Gastroesophageal sphincter (tissue), 3 donors: ENCODE measurements at regions not wholly inside any gene's neighbourhood (a gene's known extent, or its start where the extent isn't known, plus 50 kb on each side); places are given as distances from the start of the nearest gene placed in this dataset.

ENCODE experiments used
- EP300 ChIP-seq: sonication (generic); formaldehyde crosslinking; IDR thresholded peaks from one replicate; pipeline ENCODE4 v1.6.1; 2017; ENCODE audit warnings: antibody characterized with exemption, mild to moderate bottlenecking
- POLR2A ChIP-seq, 2 donors: fragments of 450-650 bp; IDR thresholded peaks; one replicate each; pipeline ENCODE4 v1.6.1; 2017; ENCODE audit warnings: antibody characterized with exemption in 2 of 2, mild to moderate bottlenecking in 2 of 2, moderate library complexity in 1 of 2
- TF ChIP-seq, protein P1 (sequence below), 4 experiments: fragments of 200-600 bp in 2 of 4; fragments of 450-650 bp in 2 of 4; sonication (generic) in 1 of 4; IDR thresholded peaks; one replicate each; pipeline ENCODE4 v1.5.1; 2017 to 2019; ENCODE audit warnings: antibody characterized with exemption in 4 of 4, mild to moderate bottlenecking in 2 of 4, moderate library complexity in 2 of 4

DNA sequence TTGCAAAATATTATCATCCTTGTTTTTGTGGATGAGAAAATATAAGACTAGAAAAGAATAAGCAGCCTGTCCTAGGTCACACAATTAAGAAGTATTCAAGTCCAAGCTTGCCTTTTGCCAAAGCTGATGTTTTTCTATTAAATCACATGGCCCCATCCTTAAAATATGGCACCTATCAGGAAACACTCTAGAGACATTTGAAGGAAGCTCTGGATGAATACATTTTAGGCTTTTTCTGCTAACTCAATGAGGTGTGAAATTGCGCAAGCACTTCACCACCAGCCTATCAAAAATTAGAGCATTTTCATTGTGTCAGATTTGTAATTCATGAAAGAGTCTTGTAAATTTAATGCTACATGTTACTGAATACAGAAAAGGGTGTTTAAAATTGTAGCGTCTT is 251.1 kb upstream of the MAD2L1 start:
- TF ChIP-seq, protein P1, sequence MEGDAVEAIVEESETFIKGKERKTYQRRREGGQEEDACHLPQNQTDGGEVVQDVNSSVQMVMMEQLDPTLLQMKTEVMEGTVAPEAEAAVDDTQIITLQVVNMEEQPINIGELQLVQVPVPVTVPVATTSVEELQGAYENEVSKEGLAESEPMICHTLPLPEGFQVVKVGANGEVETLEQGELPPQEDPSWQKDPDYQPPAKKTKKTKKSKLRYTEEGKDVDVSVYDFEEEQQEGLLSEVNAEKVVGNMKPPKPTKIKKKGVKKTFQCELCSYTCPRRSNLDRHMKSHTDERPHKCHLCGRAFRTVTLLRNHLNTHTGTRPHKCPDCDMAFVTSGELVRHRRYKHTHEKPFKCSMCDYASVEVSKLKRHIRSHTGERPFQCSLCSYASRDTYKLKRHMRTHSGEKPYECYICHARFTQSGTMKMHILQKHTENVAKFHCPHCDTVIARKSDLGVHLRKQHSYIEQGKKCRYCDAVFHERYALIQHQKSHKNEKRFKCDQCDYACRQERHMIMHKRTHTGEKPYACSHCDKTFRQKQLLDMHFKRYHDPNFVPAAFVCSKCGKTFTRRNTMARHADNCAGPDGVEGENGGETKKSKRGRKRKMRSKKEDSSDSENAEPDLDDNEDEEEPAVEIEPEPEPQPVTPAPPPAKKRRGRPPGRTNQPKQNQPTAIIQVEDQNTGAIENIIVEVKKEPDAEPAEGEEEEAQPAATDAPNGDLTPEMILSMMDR (IDR thresholded peaks at IDR 0.05), result no peak
- TF ChIP-seq POLR2A (IDR thresholded peaks at IDR 0.05) (no peak), EP300 (no peak)
